Left renal pelvis (tissue), 4 donors: ENCODE measurements at regions not wholly inside any gene's neighbourhood (a gene's known extent, or its start where the extent isn't known, plus 50 kb on each side); places are given as distances from the start of the nearest gene placed in this dataset.

Experiments
- DNase-seq, 4 donors: peaks; one replicate each; pipeline ENCODE4 v3.0.0-alpha.2; 2013; ENCODE audit warnings: low read depth in 4 of 4, low spot score in 3 of 4

- DNase-seq: no peak
These were observed 72.8 kb downstream of the KCNF1 start for GRCh38 chr2:10984418-10985135.

GRCh38 chr2:10985260-10985659 lies 73.5 kb downstream of the KCNF1 start:
- no peak for DNase-seq

- DNase-seq: no peak
These were observed 74.3 kb downstream of the KCNF1 start for GRCh38 chr2:10985901-10986535.

- DNase-seq: no peak
These were observed 75.7 kb downstream of the KCNF1 start for GRCh38 chr2:10987439-10987838.

GRCh38 chr2:10987861-10988260 lies 76.1 kb downstream of the KCNF1 start:
- no peak for DNase-seq

- no peak for DNase-seq
These were observed 77.4 kb downstream of the KCNF1 start for GRCh38 chr2:10989151-10989550.

GRCh38 chr2:10989782-10990181 lies 78.0 kb downstream of the KCNF1 start:
- no peak for DNase-seq

- no peak for DNase-seq
These were observed 78.9 kb downstream of the KCNF1 start for GRCh38 chr2:10990561-10991111.

GRCh38 chr2:10992023-10992791 lies 80.5 kb downstream of the KCNF1 start:
- DNase-seq: no peak

- no peak for DNase-seq
These were observed 81.3 kb downstream of the KCNF1 start for GRCh38 chr2:10993001-10993481.

- no peak for DNase-seq
These were observed 83.7 kb downstream of the KCNF1 start for GRCh38 chr2:10995366-10995970.

GRCh38 chr2:11004199-11004598 lies 92.5 kb downstream of the KCNF1 start:
- DNase-seq: no peak

GRCh38 chr2:11005032-11005431 lies 93.3 kb downstream of the KCNF1 start:
- DNase-seq: no peak

- no peak for DNase-seq
These were observed 94.5 kb downstream of the KCNF1 start for GRCh38 chr2:11006191-11006590.

GRCh38 chr2:11007331-11008264 lies 95.9 kb downstream of the KCNF1 start:
- DNase-seq: no peak

- DNase-seq: no peak
These were observed 97.0 kb downstream of the KCNF1 start for GRCh38 chr2:11008773-11009172.

- no peak for DNase-seq
These were observed 97.4 kb downstream of the KCNF1 start for GRCh38 chr2:11009176-11009575.

- DNase-seq: no peak
These were observed 98.2 kb downstream of the KCNF1 start for GRCh38 chr2:11009891-11010290.

- no peak for DNase-seq
These were observed 99.6 kb downstream of the KCNF1 start for GRCh38 chr2:11011359-11011758.
